Urinary bladder (tissue), 3 donors: ENCODE measurements at regions not wholly inside any gene's neighbourhood (a gene's known extent, or its start where the extent isn't known, plus 50 kb on each side); places are given as distances from the start of the nearest gene placed in this dataset.
"Not testable (repeated sequence)": the region's sequence is repeated elsewhere in the genome, so short reads cannot be mapped to it uniquely, and the experiment has no call there.

Source experiments
- DNase-seq: peaks from one replicate; pipeline ENCODE4 v3.0.0-alpha.2; 2015; ENCODE audit errors: extremely low spot score
- H3K27ac ChIP-seq: one replicate; pipeline ENCODE4 v1.5.1; 2013; ENCODE audit warnings: low read depth, mild to moderate bottlenecking, moderate library complexity
- H3K36me3 ChIP-seq: one replicate; pipeline ENCODE4 v1.6.1; 2013; ENCODE audit warnings: mild to moderate bottlenecking, moderate library complexity; ENCODE audit not compliant: insufficient read depth
- H3K4me1 ChIP-seq: one replicate; pipeline ENCODE4 v1.6.1; 2013; ENCODE audit warnings: mild to moderate bottlenecking, moderate library complexity; ENCODE audit not compliant: insufficient read depth
- H3K4me3 ChIP-seq: one replicate; pipeline ENCODE4 v1.5.1; 2013; ENCODE audit warnings: low read depth, low read length
- WGBS: extraction: QIAGEN DNeasy Blood & Tissue Kit; methylation state at CpG from one replicate; pipeline ENCODE4 v1.1.7; 2013; 5-methylcytosine and 5-hydroxymethylcytosine counted together
- donor health status: healthy with polysubstance abuse.
- donor health status: healthy.

- not testable (repeated sequence) for H3K4me3 ChIP-seq, DNase-seq, H3K27ac ChIP-seq, H3K4me1 ChIP-seq, H3K36me3 ChIP-seq
- WGBS, result 85% methylated on average over 13 of the region's 13 CpGs
Observed at GRCh38 chr3:110367289-110367688, 704.3 kb upstream of the NECTIN3 start.

GRCh38 chr3:110375751-110376518 is 695.7 kb upstream of the NECTIN3 start:
- no peak for DNase-seq
- WGBS, result 73% methylated on average over 4 of the region's 4 CpGs
- H3K27ac ChIP-seq, result no peak overlapping the region
- H3K36me3 ChIP-seq, result no peaks in the 10 kb centered on the region
- no peak overlapping the region for H3K4me3 ChIP-seq
- H3K4me1 ChIP-seq, result no peaks in the 10 kb centered on the region

GRCh38 chr3:110378481-110378880 is 693.1 kb upstream of the NECTIN3 start:
- no peak overlapping the region for H3K27ac ChIP-seq
- H3K4me3 ChIP-seq, result no peak overlapping the region
- 71% methylated on average over 4 of the region's 4 CpGs for WGBS
- no peak for DNase-seq
- H3K4me1 ChIP-seq, result no peaks in the 10 kb centered on the region
- H3K36me3 ChIP-seq, result no peaks in the 10 kb centered on the region

GRCh38 chr3:110381992-110382391 is 689.6 kb upstream of the NECTIN3 start:
- WGBS, result 38% methylated on average over 1 of the region's 1 CpG
- Histone ChIP-seq H3K4me3 (no peak overlapping the region), H3K27ac (no peak overlapping the region), H3K4me1 (no peaks in the 10 kb centered on the region), H3K36me3 (no peaks in the 10 kb centered on the region)
- no peak for DNase-seq

GRCh38 chr3:110383356-110383755 is 688.3 kb upstream of the NECTIN3 start:
- Histone ChIP-seq H3K4me1 (no peaks in the 10 kb centered on the region), H3K4me3 (no peak overlapping the region), H3K27ac (no peak overlapping the region), H3K36me3 (no peaks in the 10 kb centered on the region)
- DNase-seq, result no peak

- WGBS, result 77% methylated on average over 3 of the region's 3 CpGs
- H3K4me1 ChIP-seq, result no peaks in the 10 kb centered on the region
- no peak overlapping the region for H3K27ac ChIP-seq
- H3K4me3 ChIP-seq, result no peak overlapping the region
- no peak for DNase-seq
- no peaks in the 10 kb centered on the region for H3K36me3 ChIP-seq
Observed at GRCh38 chr3:110384601-110385000, 687.0 kb upstream of the NECTIN3 start.

- Histone ChIP-seq H3K4me1 (no peaks in the 10 kb centered on the region), H3K27ac (no peak overlapping the region), H3K36me3 (no peaks in the 10 kb centered on the region), H3K4me3 (no peak overlapping the region)
- no peak for DNase-seq
Observed at GRCh38 chr3:110389005-110389404, 682.6 kb upstream of the NECTIN3 start.

GRCh38 chr3:110390372-110390771 is 681.2 kb upstream of the NECTIN3 start:
- no peak overlapping the region for H3K27ac ChIP-seq
- DNase-seq, result no peak
- H3K4me3 ChIP-seq, result no peak overlapping the region
- H3K4me1 ChIP-seq, result no peaks in the 10 kb centered on the region
- no peaks in the 10 kb centered on the region for H3K36me3 ChIP-seq

GRCh38 chr3:110391042-110391441 is 680.6 kb upstream of the NECTIN3 start:
- Histone ChIP-seq H3K4me1 (no peaks in the 10 kb centered on the region), H3K27ac (no peak overlapping the region), H3K36me3 (no peaks in the 10 kb centered on the region), H3K4me3 (no peak overlapping the region)
- DNase-seq, result no peak
- WGBS, result 50% methylated on average over 3 of the region's 3 CpGs

- no peaks in the 10 kb centered on the region for H3K36me3 ChIP-seq
Observed at GRCh38 chr3:110391640-110392395, 679.8 kb upstream of the NECTIN3 start.

GRCh38 chr3:110393941-110394340 is 677.7 kb upstream of the NECTIN3 start:
- Histone ChIP-seq H3K4me3 (no peak overlapping the region), H3K4me1 (no peaks in the 10 kb centered on the region), H3K27ac (no peak overlapping the region), H3K36me3 (no peaks in the 10 kb centered on the region)
- DNase-seq, result no peak
- 28% methylated on average over 2 of the region's 2 CpGs for WGBS

More at GRCh38 chr3:110391640-110392395, 679.8 kb upstream of the NECTIN3 start:
- Histone ChIP-seq H3K27ac (no peak overlapping the region), H3K4me3 (no peak overlapping the region), H3K4me1 (no peaks in the 10 kb centered on the region)
- no peak for DNase-seq
- WGBS, result 87% methylated on average over 7 of the region's 7 CpGs

- Histone ChIP-seq H3K4me1 (no peaks in the 10 kb centered on the region), H3K27ac (no peak overlapping the region), H3K4me3 (no peak overlapping the region), H3K36me3 (no peaks in the 10 kb centered on the region)
- 70% methylated on average over 1 of the region's 1 CpG for WGBS
- DNase-seq, result no peak
Observed at GRCh38 chr3:110397115-110397514, 674.5 kb upstream of the NECTIN3 start.

GRCh38 chr3:110400315-110400714 is 671.3 kb upstream of the NECTIN3 start:
- no peak for DNase-seq
- no peak overlapping the region for H3K27ac ChIP-seq
- 74% methylated on average over 2 of the region's 2 CpGs for whole genome bisulfite sequencing
- H3K4me1 ChIP-seq, result no peaks in the 10 kb centered on the region
- H3K36me3 ChIP-seq, result no peaks in the 10 kb centered on the region
- H3K4me3 ChIP-seq, result no peak overlapping the region

GRCh38 chr3:110405830-110406585 is 665.6 kb upstream of the NECTIN3 start:
- 56% methylated on average over 1 of the region's 1 CpG for WGBS
- Histone ChIP-seq H3K4me3 (no peak overlapping the region), H3K4me1 (no peaks in the 10 kb centered on the region), H3K36me3 (no peaks in the 10 kb centered on the region), H3K27ac (no peak overlapping the region)
- no peak for DNase-seq
